Germinal center (tissue), 1 donor: ENCODE measurements at regions not wholly inside any gene's neighbourhood (a gene's known extent, or its start where the extent isn't known, plus 50 kb on each side); places are given as distances from the start of the nearest gene placed in this dataset.
"Not testable (repeated sequence)": the region's sequence is repeated elsewhere in the genome, so short reads cannot be mapped to it uniquely, and the experiment has no call there.

Experiments
- DNase-seq: peaks from one replicate; pipeline ENCODE4 v3.0.0; 2012; ENCODE audit warnings: mixed read lengths, low spot score

DNA sequence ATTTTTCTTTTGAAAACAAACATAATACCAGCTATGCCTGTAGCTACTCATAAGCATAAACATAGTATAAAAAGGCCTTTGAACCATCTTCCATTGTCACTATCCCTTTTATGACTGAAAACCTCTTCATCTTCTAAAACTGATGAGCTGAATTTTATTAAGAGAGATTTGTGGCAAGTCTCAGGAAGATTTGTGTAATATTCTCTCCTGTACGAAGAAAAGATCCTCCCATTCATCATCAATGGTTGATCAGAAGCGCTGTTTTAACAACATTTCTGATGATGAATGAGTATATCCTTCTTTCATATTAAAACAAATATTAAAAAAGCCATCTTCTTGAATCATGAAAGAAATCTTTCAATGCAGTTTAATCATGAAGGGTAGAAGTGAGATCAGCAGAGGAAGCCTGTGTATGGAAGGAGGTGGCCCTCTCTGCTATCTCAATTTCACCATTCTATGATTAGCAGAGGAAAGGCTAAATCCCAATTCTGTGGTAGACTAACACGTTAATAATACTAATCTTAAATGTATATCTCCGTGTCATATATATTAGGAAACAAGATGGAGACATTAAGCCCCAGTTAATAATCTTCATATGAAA is 430.2 kb downstream of the FRK start:
- no peak for DNase-seq

- DNase-seq = no peak
Observed at GRCh38 chr6:115629415-115629814, 431.3 kb downstream of the FRK start.

- no peak for DNase-seq
Observed at GRCh38 chr6:115618256-115618655, 442.4 kb downstream of the FRK start.

GRCh38 chr6:115617031-115617430 is 443.7 kb downstream of the FRK start:
- no peak for DNase-seq

DNA sequence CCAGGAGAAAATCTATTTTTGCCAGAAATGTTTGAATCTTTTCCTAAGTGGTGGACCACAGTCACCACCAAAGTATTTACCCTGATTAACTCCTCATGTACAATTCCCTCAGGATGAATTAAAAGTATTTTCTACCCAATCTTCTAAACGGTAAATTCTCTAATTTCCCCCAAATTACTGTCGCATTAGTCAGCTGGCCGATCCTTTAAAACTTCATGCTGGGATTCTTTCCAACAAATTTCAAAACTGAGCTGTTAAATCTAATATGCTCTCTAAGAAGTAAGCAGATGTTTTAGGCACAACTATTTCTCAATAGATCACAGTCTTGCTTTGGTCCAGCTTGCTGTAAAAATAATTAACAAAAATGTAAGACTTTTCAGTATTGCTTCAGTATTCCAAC is 447.2 kb downstream of the FRK start:
- DNase-seq = no peak

DNA sequence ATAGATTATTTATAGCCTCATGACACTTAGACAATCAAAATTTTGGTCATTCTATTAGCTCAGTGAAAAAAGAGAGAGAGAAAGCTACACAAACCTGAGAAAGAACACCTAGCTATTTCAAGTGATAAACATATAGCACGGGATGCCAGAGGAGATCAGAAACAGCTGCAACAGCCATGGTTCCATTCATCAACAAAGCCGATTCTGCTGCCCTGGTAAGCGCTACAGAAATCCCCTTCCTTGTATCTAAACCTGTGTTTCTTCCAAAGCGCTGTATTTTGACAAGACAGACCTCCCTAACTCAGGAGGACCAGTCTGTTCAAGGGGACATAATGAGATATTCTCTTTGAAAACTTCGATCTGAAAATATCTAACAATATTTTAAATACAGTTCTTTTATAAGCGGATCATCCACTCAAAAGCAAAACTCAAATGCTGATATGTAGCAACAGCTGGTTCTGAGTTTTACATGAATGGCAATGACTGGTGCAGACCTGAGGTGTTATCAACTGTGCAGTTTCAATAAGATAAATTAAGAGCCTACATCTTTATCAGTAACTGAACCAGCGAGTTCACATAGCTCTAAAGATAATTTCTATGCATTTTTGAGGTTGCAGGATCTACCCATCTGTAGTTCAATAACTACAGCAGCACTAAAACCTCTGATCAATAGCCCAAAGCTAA is 447.8 kb downstream of the FRK start:
- no peak for DNase-seq

DNA sequence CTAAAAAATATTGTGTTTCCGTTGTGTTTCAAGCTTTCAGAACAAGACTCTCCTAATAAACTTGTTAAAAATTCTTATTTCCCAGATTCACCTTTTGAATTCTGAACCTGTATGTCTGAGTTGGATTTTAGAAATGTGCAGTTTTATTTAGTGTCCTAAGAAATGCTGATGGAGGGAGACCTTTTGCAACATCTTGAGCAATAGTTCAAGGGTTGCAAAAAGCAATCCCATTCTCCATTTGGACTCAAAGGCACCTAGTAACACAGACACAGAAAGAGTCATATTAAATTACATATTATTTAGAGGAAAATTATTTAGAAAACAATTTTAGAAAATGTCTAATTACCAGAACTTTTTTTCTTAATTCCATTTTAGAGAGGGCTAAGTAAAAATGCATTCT is 448.5 kb downstream of the FRK start:
- DNase-seq = no peak

GRCh38 chr6:115610696-115611095 is 450.0 kb downstream of the FRK start:
- no peak for DNase-seq

GRCh38 chr6:115609111-115609510 is 451.6 kb downstream of the FRK start:
- DNase-seq = no peak

GRCh38 chr6:115602466-115602865 is 458.2 kb downstream of the FRK start:
- DNase-seq = no peak

GRCh38 chr6:115601509-115601908 is 459.2 kb downstream of the FRK start:
- no peak for DNase-seq

- no peak for DNase-seq
Observed at GRCh38 chr6:115601064-115601463, 459.6 kb downstream of the FRK start.

DNA sequence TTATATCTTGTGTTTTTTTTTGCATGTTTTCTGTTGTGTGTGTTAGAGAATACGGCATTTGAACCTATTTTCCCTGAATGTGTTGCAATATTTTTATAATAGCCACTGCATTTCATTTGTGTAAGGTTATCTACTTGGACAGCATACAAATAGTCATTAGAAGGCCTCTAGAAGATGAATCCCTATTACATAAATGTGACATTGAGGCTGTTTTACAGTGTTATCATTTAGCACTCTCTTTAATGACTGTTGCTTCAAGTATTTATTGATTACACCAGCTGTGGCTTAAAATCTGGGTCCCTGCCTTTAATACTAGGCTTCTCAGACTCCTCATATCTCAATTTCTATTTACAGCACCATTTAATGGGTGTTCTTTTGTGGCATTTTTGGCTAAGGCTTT is 465.8 kb downstream of the FRK start:
- DNase-seq = no peak

- no peak for DNase-seq
Observed at GRCh38 chr6:115592025-115592424, 468.7 kb downstream of the FRK start.

DNA sequence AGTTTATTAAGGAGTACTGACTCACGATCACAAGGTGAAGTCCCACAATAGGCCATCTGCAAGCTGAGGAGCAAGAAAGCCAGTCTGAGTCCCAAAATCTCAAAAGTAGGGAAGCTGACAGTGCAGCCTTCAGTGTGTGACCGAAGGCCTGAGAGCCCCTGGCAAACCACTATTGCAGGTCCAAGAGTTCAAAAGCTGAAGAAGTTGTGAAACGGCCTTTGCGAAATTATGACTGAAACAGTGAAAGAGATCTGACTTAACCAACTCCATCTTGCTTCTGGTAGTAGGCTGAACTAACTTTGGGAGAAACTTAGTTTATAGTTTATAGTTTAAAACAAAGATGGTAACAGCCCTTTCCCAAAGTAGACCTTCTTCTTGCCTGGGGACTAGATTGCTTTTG is 471.6 kb downstream of the FRK start:
- not testable (repeated sequence) for DNase-seq

GRCh38 chr6:115583290-115583689 is 477.4 kb downstream of the FRK start:
- DNase-seq = no peak

- DNase-seq = no peak
Observed at GRCh38 chr6:115582386-115582785, 478.3 kb downstream of the FRK start.

- not testable (repeated sequence) for DNase-seq
Observed at GRCh38 chr6:115579565-115579964, 481.1 kb downstream of the FRK start.

- DNase-seq = no peak
Observed at GRCh38 chr6:115577270-115577669, 483.4 kb downstream of the FRK start.

GRCh38 chr6:115575285-115575684 is 485.4 kb downstream of the FRK start:
- no peak for DNase-seq

DNA sequence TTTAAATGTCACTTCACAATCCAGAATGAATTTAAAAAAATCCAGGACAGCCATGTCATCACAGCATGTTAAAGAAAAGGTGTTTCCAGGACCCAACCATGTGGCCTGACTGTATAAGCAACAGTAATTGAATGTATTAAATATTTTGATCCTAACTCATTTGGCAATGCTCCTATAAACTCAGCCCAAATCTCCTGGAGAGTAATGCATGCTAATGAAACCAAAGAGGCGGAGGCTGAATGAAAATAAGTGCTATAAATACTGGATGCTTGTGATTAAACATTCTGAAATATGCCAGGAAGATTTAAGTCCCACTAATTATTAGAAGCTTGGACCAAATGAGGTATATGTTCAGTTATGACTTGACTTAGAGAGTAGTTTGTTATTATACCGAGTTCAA is 486.8 kb downstream of the FRK start:
- no peak for DNase-seq

- no peak for DNase-seq
Observed at GRCh38 chr6:115570331-115570730, 490.4 kb downstream of the FRK start.

DNA sequence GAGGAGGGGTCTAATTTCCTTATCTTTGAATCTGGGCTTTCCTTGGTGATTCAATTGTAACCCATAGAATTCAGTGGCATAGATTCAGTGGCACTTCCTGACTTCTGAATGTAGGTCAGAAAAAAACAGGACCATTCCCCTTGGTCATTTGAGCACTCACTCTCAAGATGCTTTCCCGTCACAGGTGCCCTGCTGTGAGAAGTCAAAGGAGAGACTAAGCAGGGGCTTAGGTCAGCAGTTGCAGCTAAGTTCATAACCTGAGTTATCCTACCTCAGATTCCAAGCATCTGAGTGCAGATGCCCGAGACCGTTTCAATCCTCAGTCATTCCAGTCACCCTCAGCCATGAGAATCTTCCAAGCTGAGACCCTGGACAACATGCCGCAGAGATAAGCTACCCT is 506.6 kb downstream of the FRK start:
- no peak for DNase-seq

DNA sequence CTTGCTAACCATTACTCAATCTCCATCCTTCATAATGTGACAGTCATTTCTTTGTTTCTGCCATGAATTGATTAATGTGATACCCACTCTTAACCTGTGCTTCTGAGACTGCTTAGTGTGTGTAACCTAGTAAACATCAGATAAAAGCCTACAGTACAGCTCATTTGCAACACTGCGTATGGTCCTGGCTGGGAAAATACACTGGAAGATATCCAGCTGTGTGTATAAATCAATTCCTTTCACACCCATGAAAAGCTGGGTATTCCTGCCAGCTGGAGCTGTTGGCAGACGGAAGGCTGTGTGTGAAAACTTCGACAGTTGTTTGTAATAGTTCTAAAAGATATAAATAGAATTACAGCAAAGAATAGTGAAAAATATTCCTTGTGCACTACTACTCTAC is 509.2 kb downstream of the FRK start:
- no peak for DNase-seq
